GM18498 (cell line): ENCODE measurements at regions not wholly inside any gene's neighbourhood (a gene's known extent, or its start where the extent isn't known, plus 50 kb on each side); places are given as distances from the start of the nearest gene placed in this dataset.

Experiments used
- ATAC-seq: cut with Tn5 transposase; IDR thresholded peaks from one replicate; pipeline ENCODE4 v1.9.1; 2021; ENCODE audit warnings: mild to moderate bottlenecking, moderate library complexity; ENCODE audit not compliant: unreplicated experiment

- no peak for ATAC-seq
Measured at GRCh38 chr13:76751278-76751677, 134.9 kb downstream of the KCTD12 start.

GRCh38 chr13:76750126-76750525, 136.1 kb downstream of the KCTD12 start:
- no peak for ATAC-seq

GRCh38 chr13:76745261-76746200, 140.7 kb downstream of the KCTD12 start:
- ATAC-seq, result peak; percentile 87

- no peak for ATAC-seq
Measured at GRCh38 chr13:76741624-76742023, 144.6 kb downstream of the KCTD12 start.

GRCh38 chr13:76741046-76741445, 145.2 kb downstream of the KCTD12 start:
- no peak for ATAC-seq

- no peak for ATAC-seq
Measured at GRCh38 chr13:76738616-76739015, 147.6 kb downstream of the KCTD12 start.

GRCh38 chr13:76737526-76737925, 148.7 kb downstream of the KCTD12 start:
- no peak for ATAC-seq

GRCh38 chr13:76735641-76736040, 150.6 kb downstream of the KCTD12 start:
- ATAC-seq, result peak; percentile 68

- ATAC-seq, result no peak
Measured at GRCh38 chr13:76733671-76734070, 152.5 kb downstream of the KCTD12 start.

- no peak for ATAC-seq
Measured at GRCh38 chr13:76732367-76732766, 153.8 kb downstream of the KCTD12 start.

- ATAC-seq, result no peak
Measured at GRCh38 chr13:76730220-76730619, 156.0 kb downstream of the KCTD12 start.

- ATAC-seq, result no peak
Measured at GRCh38 chr13:76729691-76730090, 156.5 kb downstream of the KCTD12 start.

- no peak for ATAC-seq
Measured at GRCh38 chr13:76725896-76726295, 160.3 kb downstream of the KCTD12 start.

- ATAC-seq, result no peak
Measured at GRCh38 chr13:76725211-76725610, 161.0 kb downstream of the KCTD12 start.

GRCh38 chr13:76724421-76724820, 161.8 kb downstream of the KCTD12 start:
- ATAC-seq, result no peak

- ATAC-seq, result peak; percentile 62
Measured at GRCh38 chr13:76723551-76724232, 162.5 kb downstream of the KCTD12 start.

GRCh38 chr13:76722782-76723181, 163.4 kb downstream of the KCTD12 start:
- ATAC-seq, result no peak

- ATAC-seq, result no peak
Measured at GRCh38 chr13:76720821-76721220, 165.4 kb downstream of the KCTD12 start.

- ATAC-seq, result no peak
Measured at GRCh38 chr13:76720416-76720815, 165.8 kb downstream of the KCTD12 start.

GRCh38 chr13:76719955-76720354, 166.2 kb downstream of the KCTD12 start:
- no peak for ATAC-seq

GRCh38 chr13:76717092-76717491, 169.1 kb downstream of the KCTD12 start:
- no peak for ATAC-seq

- no peak for ATAC-seq
Measured at GRCh38 chr13:76715621-76716020, 170.6 kb downstream of the KCTD12 start.
